ENCODE measurements at regions not wholly inside any gene's neighbourhood (a gene's known extent, or its start where the extent isn't known, plus 50 kb on each side); places are given as distances from the start of the nearest gene placed in this dataset.

DNA sequence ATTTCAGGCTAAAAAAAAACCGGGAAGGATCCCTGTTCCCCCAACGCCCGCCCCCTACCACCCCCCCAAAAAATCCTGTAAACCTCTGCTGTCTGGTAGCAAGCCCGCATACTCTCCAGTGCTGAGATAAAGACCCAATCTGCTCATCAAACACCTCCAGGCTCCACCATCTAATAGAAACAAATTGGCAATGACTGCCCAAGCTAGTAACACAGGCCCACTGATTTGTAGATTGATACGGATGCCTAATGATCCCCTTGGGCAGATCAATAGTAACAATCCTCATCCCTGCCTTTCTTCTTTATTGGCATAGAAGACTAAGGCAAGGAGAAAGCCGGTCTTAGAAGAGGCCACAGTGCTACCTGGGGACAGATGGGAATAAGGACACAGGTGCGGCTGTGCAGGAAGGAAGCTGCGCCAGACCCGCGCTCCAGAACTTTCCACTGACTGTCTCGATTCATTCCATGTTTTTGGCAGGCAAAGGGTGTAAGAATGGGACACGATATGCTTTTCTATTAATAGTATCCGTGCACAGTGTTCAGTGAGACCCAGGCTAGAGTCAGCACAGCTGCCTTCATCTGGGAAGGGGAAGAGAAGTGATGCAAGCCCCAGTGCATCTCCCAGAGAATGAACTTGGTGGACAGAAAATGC lies 407.6 kb upstream of the PSMD7 start:
- in situ Hi-C loops (cut with MboI; ENCODE audit: low sequenced_read_pairs) = no loop called here

DNA sequence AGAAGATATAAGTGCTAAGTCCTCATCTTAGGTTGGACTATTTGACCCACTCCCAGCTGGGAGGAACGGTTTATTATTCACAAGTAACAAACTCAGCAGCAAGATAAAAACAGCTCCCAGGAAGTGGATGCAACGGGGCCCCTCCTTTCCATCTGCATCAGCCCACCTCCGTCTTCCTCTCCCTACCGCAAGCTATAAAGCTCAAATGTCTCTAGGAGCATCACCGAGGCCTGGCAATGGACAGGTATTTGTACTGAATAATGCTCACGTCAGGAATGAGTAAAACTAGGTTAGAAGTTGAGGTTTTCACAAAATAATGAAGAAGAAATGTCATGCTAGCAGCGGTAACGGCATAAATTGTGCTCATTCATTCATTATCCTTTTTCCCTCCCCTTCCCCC lies 408.7 kb upstream of the PSMD7 start:
- in situ Hi-C loops (cut with MboI; ENCODE audit: low sequenced_read_pairs) = no loop called here

DNA sequence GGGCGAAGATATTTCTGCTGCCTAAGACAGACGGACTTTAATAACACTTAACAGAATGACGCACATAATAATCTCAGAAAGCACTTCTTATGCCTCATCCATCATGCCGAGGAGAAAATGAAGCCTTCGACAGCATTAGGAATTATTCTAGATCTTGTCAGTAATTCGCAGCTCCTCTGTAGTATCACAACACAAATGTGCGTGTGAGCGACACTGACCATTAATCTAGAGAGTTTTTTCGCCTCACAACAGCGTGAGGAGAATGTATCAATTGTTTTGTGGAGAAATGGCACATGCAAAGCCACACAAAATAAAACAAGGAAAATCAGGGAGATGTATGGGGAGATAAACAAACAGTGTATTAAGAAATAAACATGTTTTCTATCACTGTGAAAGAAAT lies 410.2 kb upstream of the PSMD7 start:
- in situ Hi-C loops (cut with MboI; ENCODE audit: low sequenced_read_pairs) = no loop called here

DNA sequence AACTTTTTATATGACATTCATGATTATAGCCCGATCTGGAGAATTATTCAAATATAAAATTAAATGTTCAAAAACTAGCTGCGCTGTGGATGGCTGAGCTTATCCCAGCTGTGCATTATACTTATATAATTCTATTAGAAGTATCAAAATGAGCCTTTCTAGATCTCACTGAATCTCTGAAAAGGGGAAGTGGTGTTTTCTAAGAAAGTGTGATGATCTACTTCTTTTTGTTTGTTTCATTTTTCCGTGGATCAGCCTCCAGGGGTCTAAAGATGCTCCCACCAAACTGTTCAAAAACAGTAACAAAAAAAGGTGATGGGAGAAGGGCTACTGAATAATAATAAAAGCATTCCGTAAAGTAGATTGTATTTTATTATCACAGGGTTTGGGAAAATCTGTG lies 411.3 kb upstream of the PSMD7 start:
- in situ Hi-C loops (cut with MboI; ENCODE audit: low sequenced_read_pairs) = no loop called here

DNA sequence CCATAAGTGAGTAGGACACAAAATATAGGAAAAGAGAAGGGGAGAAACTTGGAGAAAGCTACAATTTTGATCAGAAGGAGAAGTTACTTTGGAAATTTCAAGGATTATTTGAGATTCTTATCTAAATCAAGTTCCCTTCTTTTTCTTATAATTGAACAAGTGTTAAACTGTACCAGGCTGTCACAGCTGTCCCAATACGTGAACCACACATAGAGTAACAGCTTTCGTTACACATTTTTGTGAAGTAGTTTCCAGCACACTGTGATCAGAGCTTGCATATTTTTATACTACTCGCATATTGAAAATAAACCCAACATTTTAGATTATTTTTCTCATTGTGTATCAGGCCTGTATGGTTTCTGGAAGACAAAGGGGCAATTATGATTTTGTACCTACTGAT lies 412.8 kb upstream of the PSMD7 start:
- in situ Hi-C loops (cut with MboI; ENCODE audit: low sequenced_read_pairs) = no loop called here

DNA sequence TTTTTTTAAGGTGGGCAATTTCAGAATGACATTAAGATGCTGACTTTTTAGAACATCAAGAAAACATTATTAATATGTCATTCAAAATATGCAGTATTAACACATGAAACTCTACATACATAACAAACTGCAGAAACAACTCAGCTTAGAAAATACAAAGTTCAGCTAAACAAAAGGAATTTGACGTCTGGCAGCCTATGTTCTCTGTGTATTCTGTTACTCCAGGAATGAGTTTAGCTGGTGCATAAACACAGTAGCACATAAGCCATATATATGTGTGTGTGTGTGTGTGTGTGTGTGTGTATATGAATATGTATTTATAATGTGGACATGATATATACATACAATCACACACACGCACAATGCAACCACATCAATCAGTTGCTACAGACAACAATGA lies 413.5 kb upstream of the PSMD7 start:
- in situ Hi-C loops (cut with MboI; ENCODE audit: low sequenced_read_pairs) = no loop called here

DNA sequence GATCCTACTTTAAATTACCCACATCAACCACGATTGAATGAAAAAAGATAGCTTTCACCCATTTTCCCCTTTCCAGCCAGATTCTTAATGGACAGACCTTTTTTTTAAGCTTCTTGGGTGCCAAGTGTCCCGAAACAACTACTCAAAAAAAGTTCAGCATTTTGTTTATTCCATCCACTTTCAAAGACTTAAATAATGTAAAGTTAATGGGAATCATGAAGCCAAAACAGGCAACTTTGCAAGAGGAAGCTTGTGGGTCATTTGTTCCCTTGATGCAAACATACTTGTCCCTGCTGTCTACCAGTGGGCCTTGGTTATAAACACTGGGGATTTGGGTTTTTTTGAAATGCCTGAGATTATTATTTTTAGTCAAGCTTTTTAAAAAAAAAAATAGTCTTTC lies 414.0 kb upstream of the PSMD7 start:
- in situ Hi-C loops (cut with MboI; ENCODE audit: low sequenced_read_pairs) = no loop called here

DNA sequence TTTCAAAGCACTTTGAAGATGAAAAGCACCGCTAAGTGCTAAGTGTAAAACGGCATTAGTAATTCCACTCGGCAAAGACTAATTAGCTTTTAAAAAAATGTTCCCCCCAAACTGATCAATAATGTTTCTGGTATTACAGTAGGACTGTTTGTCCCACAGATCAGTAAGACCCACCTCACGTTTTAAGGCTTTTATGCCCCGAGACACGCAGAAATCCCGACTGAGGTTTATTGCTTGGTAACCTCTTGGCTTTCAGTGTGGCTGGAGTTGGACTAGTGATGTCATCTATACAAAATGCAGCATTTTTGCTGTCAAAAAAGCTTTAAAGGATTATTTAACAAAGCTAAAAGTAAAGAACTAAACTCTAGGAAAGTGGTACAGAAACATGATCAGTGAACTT lies 414.6 kb upstream of the PSMD7 start:
- in situ Hi-C loops (cut with MboI; ENCODE audit: low sequenced_read_pairs) = no loop called here

DNA sequence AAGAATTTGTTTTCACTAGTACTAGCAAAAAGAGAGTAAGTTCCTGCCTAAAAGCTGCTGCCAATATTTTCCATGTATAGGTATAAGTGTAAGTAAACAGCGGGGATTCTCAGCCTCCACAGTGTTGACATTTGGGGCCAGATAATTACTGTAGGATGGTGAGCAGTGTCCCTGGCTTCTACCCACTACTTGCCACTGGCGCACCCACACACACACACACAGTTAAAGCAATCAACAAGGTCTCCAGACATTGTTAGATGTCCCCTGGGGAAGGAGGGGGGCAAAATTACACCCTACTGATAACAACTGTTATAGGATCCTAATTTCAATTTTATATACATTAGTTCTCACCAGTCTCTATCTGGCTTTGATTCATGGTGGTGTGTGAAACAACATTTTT lies 417.0 kb upstream of the PSMD7 start:
- in situ Hi-C loops (cut with MboI; ENCODE audit: low sequenced_read_pairs) = no loop called here

DNA sequence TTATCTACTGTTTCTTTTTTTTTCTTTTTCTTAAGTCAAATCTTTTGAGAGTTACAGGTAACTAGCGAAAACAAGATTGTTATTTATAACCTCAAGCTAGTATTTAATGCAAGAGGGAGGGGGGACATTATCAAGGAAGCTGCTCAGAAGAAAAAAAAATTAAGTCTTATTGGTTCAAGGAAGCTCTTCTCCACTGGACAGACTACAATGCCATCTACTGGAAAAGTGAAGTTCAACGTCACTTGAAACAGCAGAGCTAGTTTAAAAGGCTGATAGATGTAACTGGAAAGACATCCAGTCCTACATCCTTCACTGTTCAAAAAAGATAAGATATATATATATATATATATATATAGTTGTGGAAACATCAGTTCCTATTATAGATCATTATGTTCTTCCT lies 418.0 kb upstream of the PSMD7 start:
- in situ Hi-C loops (cut with MboI; ENCODE audit: low sequenced_read_pairs) = no loop called here

DNA sequence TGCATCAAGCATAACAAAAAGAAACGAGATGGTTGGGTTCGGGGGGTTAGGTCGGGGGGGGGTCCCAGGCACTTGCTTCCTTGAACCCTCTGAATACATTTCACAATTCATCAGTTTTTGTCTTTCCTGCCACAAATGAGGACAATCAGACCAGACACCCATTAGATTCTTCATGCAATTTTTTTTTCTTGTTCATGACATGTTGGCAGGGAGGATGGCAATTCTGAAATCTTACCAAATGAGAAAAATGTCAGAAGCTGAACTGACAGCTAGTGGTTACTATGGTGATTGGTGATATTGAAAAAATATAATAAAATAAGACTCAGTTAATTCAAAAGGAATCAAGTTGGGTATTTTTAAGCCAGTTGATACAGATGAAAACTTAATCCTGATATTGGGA lies 419.5 kb upstream of the PSMD7 start:
- in situ Hi-C loops (cut with MboI; ENCODE audit: low sequenced_read_pairs) = no loop called here

DNA sequence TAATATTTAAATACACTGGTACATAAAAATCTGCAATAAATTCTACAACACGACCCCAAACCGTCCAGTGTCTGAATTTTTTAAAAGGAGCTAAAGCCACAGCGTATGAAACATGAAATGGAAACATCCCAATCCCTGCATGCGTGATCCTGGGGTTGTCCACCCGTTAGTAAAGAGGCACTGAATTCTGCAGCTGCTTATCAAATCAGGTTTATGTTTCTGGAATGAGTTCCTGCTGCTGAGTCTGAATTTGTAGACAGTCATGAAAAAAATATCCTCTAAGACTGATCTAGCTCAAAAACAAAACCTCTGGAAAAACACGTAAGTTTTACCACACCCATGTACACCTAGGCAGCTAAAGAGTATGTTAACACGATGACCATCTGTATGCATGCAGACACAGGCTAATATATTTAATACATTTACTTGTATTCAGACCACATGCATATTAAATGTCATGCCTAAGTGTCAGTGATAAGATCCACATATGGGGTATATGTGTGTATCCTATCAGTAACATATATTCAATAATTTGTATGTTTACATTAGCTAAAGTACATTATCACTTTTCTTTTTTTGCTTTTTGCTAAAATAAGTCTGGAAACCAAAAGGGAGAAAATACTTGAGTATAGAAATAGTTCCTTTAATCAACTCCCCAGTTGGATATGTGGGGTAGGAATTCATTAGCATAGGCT lies 420.5 kb upstream of the PSMD7 start:
- in situ Hi-C loops (cut with MboI; ENCODE audit: low sequenced_read_pairs) = no loop called here

DNA sequence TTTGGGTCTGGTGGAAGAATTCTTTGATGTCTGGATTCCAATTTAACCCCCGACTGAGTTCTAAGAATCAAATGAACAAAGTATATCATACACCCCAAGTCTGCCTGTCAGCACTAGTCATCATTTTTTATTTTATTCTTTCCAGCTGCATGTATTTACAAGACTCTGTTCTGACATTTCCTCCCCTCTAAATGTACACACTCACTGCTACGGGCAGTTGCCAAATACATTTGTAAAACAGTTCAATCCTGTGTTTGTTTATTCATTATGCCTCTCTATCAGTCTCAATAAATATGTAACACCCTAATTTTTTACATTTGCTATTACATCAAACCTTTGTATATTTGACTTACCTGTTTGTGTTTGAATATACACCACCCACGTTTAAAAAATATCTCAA lies 422.3 kb upstream of the PSMD7 start:
- in situ Hi-C loops (cut with MboI; ENCODE audit: low sequenced_read_pairs) = no loop called here

DNA sequence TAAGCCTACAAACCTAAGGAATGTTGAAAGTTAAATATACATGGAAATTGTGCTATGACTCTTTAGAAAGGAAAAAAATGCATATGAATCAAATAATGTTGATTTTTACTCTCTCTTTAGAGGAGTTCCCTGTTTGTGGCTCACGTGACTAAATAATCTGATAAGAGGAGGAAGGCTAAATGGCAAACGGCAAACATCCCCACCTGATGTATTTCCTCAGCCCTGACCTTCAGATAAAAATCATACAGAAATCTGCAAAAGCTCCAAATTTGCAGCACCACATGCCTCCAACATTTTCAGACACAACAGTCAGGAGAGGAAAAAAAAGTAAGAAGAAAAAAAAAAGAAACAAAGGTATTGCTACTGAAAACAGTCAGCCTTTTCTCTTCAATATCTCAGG lies 423.0 kb upstream of the PSMD7 start:
- in situ Hi-C loops (cut with MboI; ENCODE audit: low sequenced_read_pairs) = no loop called here

DNA sequence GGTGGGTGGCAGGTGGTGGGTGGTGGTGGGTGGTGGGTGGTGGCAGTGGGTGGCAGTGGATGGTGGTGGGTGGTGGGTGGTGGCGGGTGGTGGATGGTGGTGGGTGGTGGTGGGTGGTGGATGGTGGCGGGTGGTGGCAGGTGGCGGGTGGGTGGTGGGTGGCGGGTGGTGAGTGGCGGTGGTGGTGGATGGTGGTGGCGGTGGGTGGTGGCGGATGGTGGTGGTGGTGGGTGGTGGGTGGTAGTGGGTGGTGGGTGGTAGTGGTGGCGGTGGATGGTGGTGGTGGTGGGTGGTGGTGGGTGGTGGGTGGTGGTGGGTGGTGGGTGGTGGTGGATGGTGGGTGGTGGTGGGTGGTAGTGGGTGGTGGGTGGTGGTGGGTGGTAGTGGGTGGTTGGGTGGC lies 423.8 kb upstream of the PSMD7 start:
- in situ Hi-C loops (cut with MboI; ENCODE audit: low sequenced_read_pairs) = no loop called here

DNA sequence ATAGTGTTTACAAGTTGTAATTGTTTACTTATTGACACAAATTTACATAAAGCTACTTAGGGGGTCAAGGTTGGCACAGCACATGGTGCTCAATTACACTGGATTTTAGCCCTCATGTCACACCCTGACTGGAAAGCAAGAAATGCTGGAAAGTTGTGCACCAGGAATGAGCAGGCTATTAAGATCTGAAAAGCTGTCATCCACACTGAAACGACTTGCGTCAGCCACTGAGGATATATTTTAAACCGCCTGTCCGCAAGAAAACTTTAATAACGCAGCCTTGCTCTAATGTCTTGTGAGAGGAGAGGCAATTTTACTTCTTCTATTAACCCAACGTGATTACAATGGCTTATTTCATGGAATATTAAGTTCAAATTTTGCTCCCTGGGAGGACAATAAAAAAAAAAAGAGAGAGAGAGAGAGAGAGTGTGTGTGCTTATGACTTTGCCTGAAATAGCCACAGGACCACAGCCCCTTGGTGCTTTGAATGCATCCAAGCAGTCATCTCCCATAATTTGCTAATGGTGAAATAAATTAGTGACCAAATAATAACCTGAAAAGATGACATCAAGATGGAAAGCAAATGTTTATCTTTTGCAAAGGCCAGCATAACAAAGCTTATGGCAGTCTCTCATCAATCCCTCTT lies 425.4 kb upstream of the PSMD7 start:
- in situ Hi-C loops (cut with MboI; ENCODE audit: low sequenced_read_pairs) = no loop called here

DNA sequence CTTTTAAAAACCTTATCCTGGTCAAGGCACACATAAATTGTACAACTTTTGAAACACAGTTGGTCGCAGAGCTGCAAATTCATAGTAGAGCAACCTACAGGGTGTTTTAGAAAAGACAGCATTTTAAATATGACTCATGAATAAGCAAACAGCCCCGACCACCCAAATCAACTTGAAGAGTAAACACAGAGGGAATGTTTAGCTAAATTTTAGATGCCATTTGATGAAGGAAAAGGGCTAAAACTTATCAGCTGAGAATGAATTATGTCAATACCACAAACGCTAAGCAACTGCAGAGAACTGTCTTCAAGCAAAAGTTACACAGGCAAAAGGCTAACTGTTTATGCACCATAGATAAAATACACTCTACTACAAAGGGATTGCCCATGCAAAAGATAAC lies 427.5 kb upstream of the PSMD7 start:
- in situ Hi-C loops (cut with MboI; ENCODE audit: low sequenced_read_pairs) = no loop called here

DNA sequence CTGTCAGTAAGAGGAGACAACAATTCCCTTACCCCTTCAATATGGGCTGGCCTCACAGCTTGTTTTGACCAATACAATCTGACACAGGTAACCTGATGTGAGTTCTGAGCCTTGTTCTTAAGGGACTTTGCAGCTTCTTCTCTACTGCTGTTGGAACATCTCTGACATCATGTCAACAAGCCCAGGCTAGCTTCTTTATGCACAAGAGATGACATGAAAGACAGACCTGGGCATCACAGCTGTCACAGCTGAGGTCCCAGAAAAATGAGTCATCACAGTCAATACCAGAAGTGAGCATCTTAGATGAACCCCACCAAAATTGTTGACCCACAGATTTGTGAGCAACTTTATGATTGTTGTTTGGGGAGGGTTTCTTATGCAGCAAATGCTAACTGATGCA lies 431.7 kb upstream of the PSMD7 start:
- in situ Hi-C loops (cut with MboI; ENCODE audit: low sequenced_read_pairs) = no loop called here

DNA sequence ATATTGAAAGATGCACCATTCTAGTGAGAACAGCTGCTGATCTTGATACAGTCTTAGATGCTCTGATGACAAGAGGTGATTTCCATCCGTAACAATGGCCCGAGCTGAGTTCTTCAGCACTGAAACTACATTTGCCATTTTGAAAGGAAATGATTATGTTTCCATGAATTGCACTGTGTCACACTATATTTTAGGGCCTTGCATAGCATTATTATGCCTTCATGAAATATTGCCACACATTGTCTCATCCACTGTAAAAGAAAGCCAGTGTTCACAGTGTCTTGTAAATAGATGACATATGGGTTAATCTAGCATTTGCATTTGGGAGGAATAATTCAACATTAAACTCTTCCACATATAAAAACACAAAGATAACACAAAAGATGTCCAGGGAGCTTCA lies 438.3 kb upstream of the PSMD7 start:
- in situ Hi-C loops (cut with MboI; ENCODE audit: low sequenced_read_pairs) = no loop called here

DNA sequence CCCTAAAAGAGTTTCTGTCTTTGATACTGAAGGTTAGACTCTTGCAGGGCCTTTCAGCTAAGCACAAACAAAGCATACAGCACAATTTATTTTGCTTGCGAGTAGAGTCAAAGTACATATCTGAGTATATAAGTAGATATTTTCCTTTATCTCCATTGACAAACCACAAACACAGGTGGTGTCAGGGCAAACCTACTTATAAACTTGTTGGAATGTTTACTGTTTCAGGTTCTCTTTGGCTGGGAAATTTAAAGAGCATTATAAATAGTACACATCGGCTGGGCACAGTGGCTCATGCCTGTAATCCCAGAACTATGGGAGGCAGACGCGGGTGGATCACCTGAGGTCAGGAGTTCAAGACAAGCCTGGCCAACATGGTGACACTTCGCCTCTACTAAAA lies 442.6 kb upstream of the PSMD7 start:
- in situ Hi-C loops (cut with MboI; ENCODE audit: low sequenced_read_pairs) = no loop called here

DNA sequence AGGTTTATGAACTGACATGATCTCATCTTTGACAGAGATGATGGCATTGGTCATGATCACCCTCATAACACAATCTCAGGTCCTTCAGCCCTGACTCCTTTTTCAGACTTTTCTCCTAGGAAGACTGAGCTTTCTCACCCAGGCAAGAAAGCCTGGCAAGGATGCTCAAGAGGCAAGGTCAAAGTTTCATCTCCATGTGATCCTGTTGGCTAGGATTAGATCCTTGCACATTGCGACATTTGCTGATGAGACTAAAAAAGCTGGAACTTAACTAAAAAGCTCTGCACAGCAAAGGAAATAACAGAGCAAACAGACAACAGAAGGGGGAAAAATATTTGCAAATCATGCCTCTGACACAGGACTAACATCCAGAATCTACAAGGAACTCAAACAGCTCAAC lies 444.1 kb upstream of the PSMD7 start:
- in situ Hi-C loops (cut with MboI; ENCODE audit: low sequenced_read_pairs) = no loop called here

DNA sequence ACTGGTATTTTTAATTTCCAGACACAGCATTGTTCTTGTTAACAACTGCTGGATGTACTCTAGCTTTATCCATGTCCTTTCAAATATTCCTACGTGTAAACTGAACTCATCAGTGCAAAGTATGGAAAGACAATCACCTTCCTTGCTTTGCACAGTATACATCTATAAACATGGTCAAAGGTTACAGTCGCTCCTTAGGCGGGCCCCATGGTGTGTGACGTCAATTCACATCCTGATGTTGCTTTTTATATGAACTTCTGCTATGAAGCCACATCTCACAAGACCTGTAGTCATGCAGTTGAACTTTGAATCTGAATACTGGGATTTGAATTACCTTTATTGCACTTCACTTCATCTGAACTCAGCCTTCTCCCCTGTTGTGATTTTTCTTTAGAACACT lies 447.6 kb upstream of the PSMD7 start:
- in situ Hi-C loops (cut with MboI; ENCODE audit: low sequenced_read_pairs) = no loop called here

DNA sequence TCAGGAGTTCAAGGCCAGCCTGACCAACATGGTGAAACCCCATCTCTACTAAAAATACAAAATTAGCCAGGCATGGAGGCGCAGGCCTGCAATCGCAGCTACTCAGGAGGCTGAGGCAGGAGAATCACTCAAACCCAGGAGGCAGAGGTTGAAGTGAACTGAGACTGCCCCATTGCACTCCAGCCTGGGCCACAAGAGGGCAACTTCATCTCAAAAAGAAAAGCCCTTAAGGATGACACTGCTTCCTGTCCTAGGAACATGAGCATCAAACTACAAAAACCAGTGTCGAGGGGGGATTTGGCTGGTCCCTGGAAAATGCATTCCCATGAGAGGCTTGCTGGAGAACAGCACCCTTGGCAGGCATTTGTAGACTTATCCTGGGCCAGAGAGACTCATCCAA lies 449.5 kb upstream of the PSMD7 start:
- in situ Hi-C loops (cut with MboI; ENCODE audit: low sequenced_read_pairs) = no loop called here

Data from HL-60/S4 treated with retinoic acid at 250 ng/mL for 4 days and 3 days (cell line).